GM12878 (cell line): ENCODE measurements at regions not wholly inside any gene's neighbourhood (a gene's known extent, or its start where the extent isn't known, plus 50 kb on each side); places are given as distances from the start of the nearest gene placed in this dataset.

Source experiments
- ATAC-seq: fragments of 200-7000 bp; cut with Tn5 transposase; 3 replicates; pipeline ENCODE4 v1.9.1; 2020; ENCODE audit warnings: mild to moderate bottlenecking, moderate library complexity
- BruUV-seq: library from RNA; stranded (reverse); fragments of 400-500 nt; replicated peaks from 2 replicates; lab custom pipeline; 2021; lab: Mats Ljungman, UMichigan
- CTCF ChIA-PET: fragments of 300-600 bp; sonication (Branson Sonifier 250); formaldehyde crosslinking; extraction: SDS; loops from one replicate; lab custom pipeline; 2021; ENCODE audit warnings: inconsistent platforms; lab: Yijun Ruan, JAX
- POLR2A ChIA-PET: fragments of 350-600 bp; formaldehyde crosslinking; extraction: SDS; loops from one replicate; lab custom pipeline; 2021; ENCODE audit warnings: inconsistent platforms; lab: Charles Lee
- RAD21 ChIA-PET: fragments of 300-600 bp; sonication (Branson Sonifier 250); formaldehyde crosslinking; loops from one replicate; lab custom pipeline; 2023; ENCODE audit warnings: antibody characterized with exemption; ENCODE audit not compliant: unreplicated experiment; lab: Charles Lee
- SMC1A ChIA-PET: fragments of 300-600 bp; sonication (Branson Sonifier 250); formaldehyde crosslinking; loops from one replicate; lab custom pipeline; 2023; ENCODE audit not compliant: unreplicated experiment, uncharacterized antibody; lab: Charles Lee
- DNase-seq: peaks from one replicate; pipeline ENCODE4 v3.0.0-alpha.2; 2011; ENCODE audit warnings: low read depth, low spot score
- FAIRE-seq: peaks from 3 replicates; lab custom pipeline; 2011; peaks lifted over from hg19 to GRCh38; lab: Jason Lieb, UNC
- H2AFZ ChIP-seq: 2 replicates; pipeline ENCODE4 v1.6.0; 2011; ENCODE audit warnings: low read depth, low read length, control low read depth; ENCODE audit not compliant: control insufficient read depth
- H3K27ac ChIP-seq: 2 replicates; pipeline ENCODE4 v1.5.1; 2011; ENCODE audit warnings: control low read depth; ENCODE audit not compliant: control insufficient read depth, insufficient read depth
- H3K27me3 ChIP-seq, 2 experiments: replicated peaks in 1 of 2; 2 replicates each; pipeline versions ENCODE4 v1.6.0 to v1.6.1; 2011; ENCODE audit warnings: low read length in 1 of 2; ENCODE audit not compliant: control insufficient read depth in 2 of 2, insufficient read depth in 2 of 2
- H3K36me3 ChIP-seq, 2 experiments: 2 replicates each; pipeline ENCODE4 v1.5.1; 2011; ENCODE audit warnings: low read length in 1 of 2; ENCODE audit not compliant: control insufficient read depth in 2 of 2, insufficient read depth in 2 of 2
- H3K4me1 ChIP-seq: 2 replicates; pipeline ENCODE4 v1.6.1; 2011; ENCODE audit warnings: mild to moderate bottlenecking, low read length, moderate library complexity, mixed read lengths; ENCODE audit not compliant: control insufficient read depth, insufficient read depth
- H3K4me2 ChIP-seq: 2 replicates; pipeline ENCODE4 v1.6.0; 2011; ENCODE audit warnings: control low read depth; ENCODE audit not compliant: control insufficient read depth, insufficient read depth
- H3K4me3 ChIP-seq: fragments of 200-600 bp; sonication (generic); 2 replicates; pipeline ENCODE4 v1.5.1; 2016
- H3K79me2 ChIP-seq: 2 replicates; pipeline ENCODE4 v1.6.0; 2011; ENCODE audit warnings: low read length; ENCODE audit not compliant: control insufficient read depth, insufficient read depth
- H3K9ac ChIP-seq: 2 replicates; pipeline ENCODE4 v1.8.0; 2011; ENCODE audit warnings: low read length, control low read depth, mixed read lengths; ENCODE audit not compliant: control insufficient read depth, insufficient read depth
- H3K9me3 ChIP-seq: replicated peaks from 3 replicates; pipeline ENCODE4 v1.5.1; 2011; ENCODE audit warnings: mild to moderate bottlenecking, low read length; ENCODE audit not compliant: control insufficient read depth, insufficient read depth
- H4K20me1 ChIP-seq: 2 replicates; pipeline ENCODE4 v1.6.0; 2011; ENCODE audit not compliant: control insufficient read depth, insufficient read depth
- CREB1 ChIP-seq: IDR thresholded peaks from 2 replicates; pipeline ENCODE4 v1.6.1; 2012; ENCODE audit warnings: low read depth, mild to moderate bottlenecking, inconsistent platforms
- NFXL1 ChIP-seq: fragments of 450-650 bp; IDR thresholded peaks from 2 replicates; pipeline ENCODE4 v1.6.1; 2017; ENCODE audit warnings: antibody characterized with exemption, mild to moderate bottlenecking, borderline replicate concordance
- NRF1 ChIP-seq: conservative IDR thresholded peaks from 2 replicates; pipeline ENCODE4 v1.6.1; 2011; ENCODE audit warnings: mild to moderate bottlenecking, low read depth, low read length, improper control_type of control experiment
- POLR2A ChIP-seq: IDR thresholded peaks from 2 replicates; pipeline ENCODE4 v1.6.1; 2011; ENCODE audit warnings: low read depth, mild to moderate bottlenecking, low read length
- RELB ChIP-seq: fragments of 450-650 bp; IDR thresholded peaks from 2 replicates; pipeline ENCODE4 v1.6.1; 2017; ENCODE audit warnings: low read depth, mild to moderate bottlenecking, moderate library complexity
- SRF ChIP-seq, 2 experiments: IDR thresholded peaks; 2 replicates each; pipeline ENCODE4 v1.6.1; 2011; ENCODE audit warnings: low read depth in 2 of 2, low read length in 2 of 2, mild to moderate bottlenecking in 1 of 2, moderate library complexity in 1 of 2
- TCF12 ChIP-seq: IDR thresholded peaks from 2 replicates; pipeline ENCODE4 v1.6.1; 2011; ENCODE audit warnings: low read depth, mild to moderate bottlenecking, low read length
- ZNF384 ChIP-seq: IDR thresholded peaks from 2 replicates; pipeline ENCODE4 v1.6.1; 2012; ENCODE audit warnings: low read depth, mild to moderate bottlenecking, low read length, improper control_type of control experiment, borderline replicate concordance
- WGBS: methylation state at CpG from one replicate; pipeline ENCODE4 v1.1.6; 2016; ENCODE audit warnings: low lambda C conversion rate; ENCODE audit not compliant: insufficient replicate concordance, insufficient coverage; ENCODE audit errors: missing lambda C conversion rate; 5-methylcytosine and 5-hydroxymethylcytosine counted together
- in situ Hi-C: fragments of 300-500 bp; cut with MboI; formaldehyde crosslinking; loops from 9 replicates; pipeline ENCODE4 v1.14.3; 2018; ENCODE audit warnings: mixed read lengths
- intact Hi-C: fragments of 100-400 bp; cut with micrococcal nuclease; formaldehyde crosslinking; loops from one replicate; pipeline ENCODE4 v1.14.2; 2022; ENCODE audit not compliant: unreplicated experiment

GRCh38 chr6:153621070-153621469 is 418.0 kb upstream of the OPRM1 start:
- no peak for DNase-seq
- no peaks in the 10 kb centered on the region for H3K79me2 ChIP-seq
- no peak overlapping the region for H3K9ac ChIP-seq
- TF ChIP-seq ZNF384 (no peak), POLR2A (no peak), NRF1 (no peak), RELB (no peak), CREB1 (no peak), TCF12 (no peak), NFXL1 (no peak), SRF (IDR thresholded peaks at IDR 0.05; ENCODE audit: low read depth in 2 of 2, low read length in 2 of 2) (no peak)
- TF ChIP-seq, all 136 proteins: peak for 0
- Histone ChIP-seq H3K4me3 (no peak overlapping the region), H3K36me3 (no peaks in the 10 kb centered on the region), H2AFZ (no peak overlapping the region), H3K27me3 (no peaks in the 10 kb centered on the region), H4K20me1 (no peaks in the 10 kb centered on the region), H3K4me1 (no peaks in the 10 kb centered on the region), H3K4me2 (no peak overlapping the region), H3K27ac (no peak overlapping the region), H3K9me3 (no peaks in the 10 kb centered on the region)
- 1% methylated on average over 5 of the region's 5 CpGs for WGBS
- SMC1A ChIA-PET = no interaction called here
- FAIRE-seq (no peak), ATAC-seq (no peak)
- CTCF ChIA-PET = no interaction called here
- POLR2A ChIA-PET = no interaction called here
- intact Hi-C loops (no loop called here), in situ Hi-C loops (no loop called here)
- RAD21 ChIA-PET = no interaction called here
- BruUV-seq = no TSS peak
